Esophagus squamous epithelium (tissue), 5 donors: ENCODE measurements at regions not wholly inside any gene's neighbourhood (a gene's known extent, or its start where the extent isn't known, plus 50 kb on each side); places are given as distances from the start of the nearest gene placed in this dataset.

ENCODE experiments used
- DNase-seq: peaks from one replicate; lab custom pipeline; 2025; lab: John Stamatoyannopoulos, UW
- H3K27ac ChIP-seq, 4 donors: fragments of 200-600 bp; sonication (generic); one replicate each; pipeline ENCODE4 v1.5.1; 2016 to 2019; ENCODE audit warnings: mild to moderate bottlenecking in 1 of 4
- H3K27me3 ChIP-seq, 4 donors: fragments of 200-600 bp; sonication (generic); 1 replicate in 3 of 4; 2 replicates in 1 of 4; pipeline versions ENCODE4 v1.5.1 to v1.6.0; 2017 to 2021; ENCODE audit warnings: antibody characterized with exemption in 1 of 4
- H3K36me3 ChIP-seq, 3 donors: fragments of 200-600 bp; sonication (generic); one replicate each; pipeline ENCODE4 v1.5.1; 2016 to 2019
- H3K4me1 ChIP-seq, 3 donors: fragments of 200-600 bp; sonication (generic); one replicate each; pipeline ENCODE4 v1.5.1; 2017 to 2019
- H3K4me3 ChIP-seq, 4 donors: fragments of 200-600 bp; sonication (generic); 1 replicate in 3 of 4; 2 replicates in 1 of 4; pipeline ENCODE4 v1.5.1; 2016 to 2019; ENCODE audit warnings: mild to moderate bottlenecking in 2 of 4, moderate library complexity in 1 of 4
- H3K9me3 ChIP-seq, 3 donors: fragments of 200-600 bp; sonication (generic); one replicate each; pipeline ENCODE4 v1.5.1; 2016 to 2019
- POLR2A ChIP-seq, 4 donors: fragments of 450-650 bp; IDR thresholded peaks; one replicate each; pipeline ENCODE4 v1.6.1; 2017; ENCODE audit warnings: antibody characterized with exemption in 4 of 4, mild to moderate bottlenecking in 4 of 4, moderate library complexity in 3 of 4
- WGBS, 2 donors: methylation state at CpG; one replicate each; pipeline ENCODE4 v1.1.5; 2018; 5-methylcytosine and 5-hydroxymethylcytosine counted together
- intact Hi-C: fragments of 100-400 bp; cut with DNase I; formaldehyde crosslinking; loops from one replicate; pipeline ENCODE4 v1.15.0; 2022
- TF ChIP-seq, protein P1 (sequence below), 6 experiments: fragments of 450-650 bp in 4 of 6; fragments of 200-600 bp in 2 of 6; sonication (generic) in 2 of 6; IDR thresholded peaks; one replicate each; pipeline ENCODE4 v1.5.1; 2016 to 2019; ENCODE audit warnings: antibody characterized with exemption in 6 of 6, mild to moderate bottlenecking in 4 of 6, moderate library complexity in 4 of 6
- donor health status: DM: yes; HTN: yes; CAD: no.

DNA sequence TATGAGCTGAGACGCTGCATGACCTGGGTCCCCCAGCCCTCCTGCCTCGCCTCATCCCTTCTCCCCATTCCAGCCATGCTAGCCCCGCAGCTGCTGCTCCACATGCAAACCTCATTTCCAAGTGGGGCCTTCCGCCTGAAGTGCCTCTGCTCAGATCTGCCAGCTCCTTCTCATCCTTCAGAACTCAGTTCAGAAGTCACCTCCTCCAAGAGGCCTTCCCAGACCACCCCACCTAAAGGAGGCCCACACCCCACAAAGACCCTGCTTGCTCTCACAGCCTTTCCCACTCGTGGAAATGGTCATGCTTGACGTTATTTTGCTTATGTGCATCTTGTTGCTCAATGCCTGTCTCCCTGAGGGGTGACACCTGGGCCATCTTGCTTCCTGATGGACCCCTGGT lies 58.7 kb downstream of the RMI2 start:
- intact Hi-C loops, result loop anchor here (5.0 to 10.0 kb wide), 2 partner anchors 101 to 123 kb away; a partner anchor contains a TSS
- Histone ChIP-seq H3K9me3 (no peaks in the 10 kb centered on the region), H3K27ac (no peak overlapping the region), H3K4me1 (no peaks in the 10 kb centered on the region), H3K27me3 (peaks cover 0 to under 1% (median 0%) of the 10 kb centered on the region in 4 donors), H3K4me3 (no peak overlapping the region), H3K36me3 (no peaks in the 10 kb centered on the region)
- 82 to 83% methylated on average over 4 to 6 of the region's 6 CpGs for WGBS, 2 donors
- no peak for DNase-seq
- TF ChIP-seq POLR2A (IDR thresholded peaks at IDR 0.05), result no peak
- TF ChIP-seq, protein P1, sequence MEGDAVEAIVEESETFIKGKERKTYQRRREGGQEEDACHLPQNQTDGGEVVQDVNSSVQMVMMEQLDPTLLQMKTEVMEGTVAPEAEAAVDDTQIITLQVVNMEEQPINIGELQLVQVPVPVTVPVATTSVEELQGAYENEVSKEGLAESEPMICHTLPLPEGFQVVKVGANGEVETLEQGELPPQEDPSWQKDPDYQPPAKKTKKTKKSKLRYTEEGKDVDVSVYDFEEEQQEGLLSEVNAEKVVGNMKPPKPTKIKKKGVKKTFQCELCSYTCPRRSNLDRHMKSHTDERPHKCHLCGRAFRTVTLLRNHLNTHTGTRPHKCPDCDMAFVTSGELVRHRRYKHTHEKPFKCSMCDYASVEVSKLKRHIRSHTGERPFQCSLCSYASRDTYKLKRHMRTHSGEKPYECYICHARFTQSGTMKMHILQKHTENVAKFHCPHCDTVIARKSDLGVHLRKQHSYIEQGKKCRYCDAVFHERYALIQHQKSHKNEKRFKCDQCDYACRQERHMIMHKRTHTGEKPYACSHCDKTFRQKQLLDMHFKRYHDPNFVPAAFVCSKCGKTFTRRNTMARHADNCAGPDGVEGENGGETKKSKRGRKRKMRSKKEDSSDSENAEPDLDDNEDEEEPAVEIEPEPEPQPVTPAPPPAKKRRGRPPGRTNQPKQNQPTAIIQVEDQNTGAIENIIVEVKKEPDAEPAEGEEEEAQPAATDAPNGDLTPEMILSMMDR (IDR thresholded peaks at IDR 0.05), result no peak

DNA sequence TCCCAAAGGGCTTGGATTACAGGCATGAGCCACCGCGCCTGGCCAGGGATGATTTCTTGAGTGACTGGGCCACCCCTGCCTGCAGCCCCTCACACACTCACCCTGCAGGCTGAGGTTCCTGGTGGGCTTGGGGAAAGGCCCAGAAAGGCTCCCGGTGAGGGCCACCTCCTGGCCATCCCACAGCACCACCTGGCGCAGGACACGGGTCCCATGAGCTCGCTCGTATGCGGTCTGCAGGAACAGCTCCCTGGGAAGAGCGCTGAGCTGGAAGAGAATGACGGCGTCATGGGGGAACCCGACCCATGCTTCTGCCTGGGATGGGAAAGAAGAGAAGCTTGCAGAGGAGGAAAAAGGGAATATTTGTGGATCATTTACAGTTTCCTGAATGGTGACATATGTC lies 59.3 kb downstream of the RMI2 start:
- TF ChIP-seq, protein P1 (IDR thresholded peaks at IDR 0.05), result no peak
- TF ChIP-seq POLR2A (IDR thresholded peaks at IDR 0.05), result no peak
- Histone ChIP-seq H3K4me1 (no peaks in the 10 kb centered on the region), H3K36me3 (no peaks in the 10 kb centered on the region), H3K9me3 (no peaks in the 10 kb centered on the region), H3K27me3 (no peaks in the 10 kb centered on the region), H3K4me3 (no peak overlapping the region), H3K27ac (no peak overlapping the region)
- WGBS, 2 donors, result 82 to 94% methylated on average over 5 to 10 of the region's 12 CpGs
- no peak for DNase-seq
- intact Hi-C loops, result loop anchor here (5.0 to 10.0 kb wide), 3 partner anchors 100 to 313 kb away; a partner anchor contains a TSS

DNA sequence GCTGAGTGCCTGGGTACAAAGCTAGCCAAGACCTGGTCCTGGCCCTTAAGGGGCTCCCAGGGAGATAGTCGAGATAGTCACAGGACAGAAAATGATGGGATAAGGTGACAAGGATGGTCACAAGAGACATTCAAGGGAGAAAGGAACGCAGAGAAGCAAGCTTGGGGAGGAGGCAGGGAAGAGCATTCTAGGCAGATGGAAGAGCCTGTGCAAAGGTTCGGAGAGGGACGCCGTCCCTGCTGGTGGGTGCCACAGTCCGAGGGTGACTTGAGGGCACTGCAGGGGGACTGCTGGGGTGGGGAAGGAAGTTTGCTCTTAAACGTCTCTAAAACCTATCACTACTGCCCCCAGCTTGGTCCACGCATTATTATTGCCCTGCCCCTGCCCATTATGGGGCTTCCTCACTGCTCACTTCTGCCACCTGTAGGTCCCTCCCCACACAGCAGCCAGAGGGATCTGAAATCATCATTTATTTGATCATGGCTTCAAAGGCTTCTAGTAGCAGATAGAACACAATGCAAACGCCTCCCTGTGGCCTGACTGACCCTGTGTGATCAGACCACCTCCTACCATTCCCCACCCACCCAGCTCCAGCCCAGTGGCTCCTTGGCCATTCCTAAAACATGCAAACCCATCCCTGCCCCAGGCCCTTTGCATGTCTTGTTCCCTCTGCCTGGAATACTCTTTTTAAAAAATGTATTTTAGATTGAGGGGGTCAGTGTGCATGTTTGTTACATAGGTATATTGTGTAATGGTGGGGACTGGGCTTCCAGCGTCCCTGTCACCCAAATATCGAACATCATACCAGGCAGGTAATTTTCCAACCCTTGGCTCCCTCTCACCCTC lies 60.3 kb downstream of the RMI2 start:
- Histone ChIP-seq H3K27me3 (no peaks in the 10 kb centered on the region), H3K9me3 (no peaks in the 10 kb centered on the region), H3K36me3 (no peaks in the 10 kb centered on the region), H3K4me1 (no peaks in the 10 kb centered on the region), H3K27ac (no peak overlapping the region), H3K4me3 (no peak overlapping the region)
- 62 to 65% methylated on average over 11 of the region's 11 CpGs for WGBS, 2 donors
- TF ChIP-seq, protein P1 (IDR thresholded peaks at IDR 0.05), result peak; percentile 25 to 62 (median 46)
- no peak for TF ChIP-seq POLR2A (IDR thresholded peaks at IDR 0.05)
- intact Hi-C loops, result loop anchor here (5.0 to 10.0 kb wide), 2 partner anchors 99 to 312 kb away; no protein-coding TSS in a partner anchor
- no peak for DNase-seq

DNA sequence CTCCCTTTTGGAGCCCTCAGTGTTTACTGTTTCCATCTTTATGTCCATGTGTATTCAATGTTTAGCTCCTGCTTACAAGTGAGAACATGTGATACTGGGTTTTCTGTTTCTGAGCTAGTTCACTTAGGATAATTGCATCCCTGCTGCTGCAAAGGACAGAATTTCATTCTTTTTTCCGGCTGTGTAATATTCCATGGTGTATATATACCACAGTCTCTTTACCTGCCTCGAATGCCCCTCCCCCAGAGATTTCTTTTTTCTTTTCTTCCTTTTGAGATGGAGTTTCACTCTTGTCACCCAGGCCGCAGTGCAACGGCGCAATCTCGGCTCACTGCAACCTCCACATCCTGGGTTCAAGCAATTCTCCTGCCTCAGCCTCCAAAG lies 60.9 kb downstream of the RMI2 start:
- Histone ChIP-seq H3K36me3 (no peaks in the 10 kb centered on the region), H3K27me3 (no peaks in the 10 kb centered on the region), H3K9me3 (no peaks in the 10 kb centered on the region), H3K4me1 (no peaks in the 10 kb centered on the region), H3K27ac (no peak overlapping the region), H3K4me3 (no peak overlapping the region)
- intact Hi-C loops, result loop anchor here (5.0 to 10.0 kb wide), 2 partner anchors 99 to 311 kb away; no protein-coding TSS in a partner anchor
- 91 to 93% methylated on average over 6 of the region's 6 CpGs for WGBS, 2 donors
- no peak for DNase-seq
- TF ChIP-seq POLR2A (IDR thresholded peaks at IDR 0.05), result no peak
- TF ChIP-seq, protein P1 (IDR thresholded peaks at IDR 0.05), result no peak
